ENCODE measurements at regions not wholly inside any gene's neighbourhood (a gene's known extent, or its start where the extent isn't known, plus 50 kb on each side); places are given as distances from the start of the nearest gene placed in this dataset.
"Not testable (repeated sequence)": the region's sequence is repeated elsewhere in the genome, so short reads cannot be mapped to it uniquely, and the experiment has no call there.

- peak; percentile 78 for DNase-seq (ENCODE audit: low spot score)
Measured at GRCh38 chr3:182508919-182509711, 284.2 kb upstream of the ATP11B start.

DNA sequence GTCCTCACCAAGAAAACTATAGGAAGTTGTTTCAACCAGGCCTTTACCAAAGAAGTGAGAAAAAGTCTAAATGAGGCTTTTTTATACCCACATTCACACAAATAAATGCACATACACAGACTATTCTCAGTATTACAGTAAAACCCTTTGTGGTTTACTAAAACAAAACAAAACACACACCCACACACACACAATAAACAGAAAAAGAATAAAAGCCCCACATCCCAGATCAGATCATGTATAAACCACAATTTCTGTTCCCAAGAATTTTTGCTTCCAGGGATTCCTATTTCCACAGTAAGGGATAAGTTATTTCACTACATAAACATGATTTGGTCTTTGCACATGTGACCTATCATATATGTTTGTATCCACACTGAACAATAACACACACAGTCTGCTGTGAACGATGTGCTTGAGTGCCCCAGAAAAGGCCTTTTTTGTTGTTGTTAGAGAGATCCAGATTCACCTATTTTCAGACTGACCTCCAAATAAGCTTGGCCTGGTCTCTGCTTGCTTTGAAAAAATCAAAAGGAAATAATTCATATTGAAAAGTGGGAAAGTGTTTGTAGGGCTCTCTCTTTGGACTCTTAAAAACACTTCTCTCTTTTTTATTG is 283.4 kb upstream of the ATP11B start:
- no peak for DNase-seq (ENCODE audit: low spot score)

DNA sequence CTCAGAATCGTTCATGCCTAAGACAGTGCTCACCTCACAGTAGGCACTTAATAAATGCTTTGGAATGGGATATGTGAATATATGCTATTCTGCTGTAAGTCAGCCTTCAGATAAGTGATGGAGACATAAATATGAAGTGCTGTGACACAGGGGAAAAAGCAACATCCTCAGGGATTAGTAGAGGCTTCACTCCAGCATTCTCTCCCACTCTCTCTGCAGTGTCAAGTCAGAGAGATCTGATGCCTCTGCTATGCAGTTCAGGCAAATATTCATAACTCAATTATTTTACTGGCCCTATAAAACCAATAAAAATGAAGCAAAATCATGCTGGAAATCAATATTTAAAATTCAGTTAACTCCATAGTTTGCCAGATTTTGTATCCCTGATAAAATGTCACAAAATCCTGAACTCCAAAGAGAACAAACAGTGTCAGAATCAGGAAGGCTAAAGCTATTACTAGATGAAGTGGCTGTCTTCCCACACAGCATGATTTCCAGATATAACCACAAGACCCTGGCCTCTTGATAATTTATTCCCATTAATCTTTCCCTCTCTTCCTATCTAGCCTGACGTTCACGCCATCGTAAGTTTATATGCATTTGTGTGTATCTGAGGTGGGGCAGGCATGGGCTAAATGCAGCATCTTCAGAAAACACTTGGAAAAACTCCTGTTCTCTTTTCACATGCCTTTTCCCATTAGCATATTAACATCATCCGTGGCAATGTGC is 278.9 kb upstream of the ATP11B start:
- DNase-seq (ENCODE audit: low spot score), result no peak

GRCh38 chr3:182516597-182517336 is 276.5 kb upstream of the ATP11B start:
- DNase-seq (ENCODE audit: low spot score), result no peak

DNA sequence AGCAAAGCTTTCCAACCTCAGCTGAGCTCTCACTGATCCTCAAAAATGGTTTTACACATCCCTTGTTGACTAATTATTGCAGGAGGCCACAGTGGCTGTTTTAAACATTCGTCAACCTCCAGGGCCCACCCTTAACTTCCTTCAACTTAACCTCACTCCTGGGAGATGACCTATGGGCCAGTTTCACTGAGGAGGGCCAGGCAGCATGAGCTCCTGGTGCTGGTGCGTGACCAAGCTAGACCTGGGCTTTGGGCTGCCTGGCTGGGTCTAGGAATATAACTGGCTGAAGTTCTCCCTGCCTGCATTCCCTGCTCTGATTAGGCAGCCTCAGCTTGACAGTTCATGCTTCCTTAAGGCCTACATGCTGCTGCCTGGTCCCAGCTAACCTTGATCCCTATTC is 273.7 kb upstream of the ATP11B start:
- no peak for DNase-seq (ENCODE audit: low spot score)

- DNase-seq (ENCODE audit: low spot score), result no peak
Measured at GRCh38 chr3:182521339-182521738, 272.0 kb upstream of the ATP11B start.

DNA sequence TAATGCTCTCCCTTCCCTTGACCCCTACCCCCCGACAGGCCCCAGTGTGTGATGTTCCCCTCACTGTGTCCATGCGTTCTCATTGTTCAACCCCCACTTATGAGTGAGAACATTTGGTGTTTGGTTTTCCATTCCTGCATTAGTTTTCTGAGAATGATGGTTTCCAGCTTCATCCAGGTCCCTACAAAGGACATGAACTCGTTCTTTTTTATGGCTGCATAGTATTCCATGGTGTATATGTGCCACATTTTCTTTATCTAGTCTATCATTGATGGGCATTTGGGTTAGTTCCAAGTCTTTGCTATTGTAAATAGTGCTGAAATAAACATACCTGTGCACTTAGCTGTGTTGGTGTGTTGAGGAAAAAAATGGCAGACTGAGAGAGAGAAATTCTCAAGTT is 269.9 kb upstream of the ATP11B start:
- not testable (repeated sequence) for DNase-seq (ENCODE audit: low spot score)

- DNase-seq (ENCODE audit: low spot score), result no peak
Measured at GRCh38 chr3:182523836-182524235, 269.5 kb upstream of the ATP11B start.

DNA sequence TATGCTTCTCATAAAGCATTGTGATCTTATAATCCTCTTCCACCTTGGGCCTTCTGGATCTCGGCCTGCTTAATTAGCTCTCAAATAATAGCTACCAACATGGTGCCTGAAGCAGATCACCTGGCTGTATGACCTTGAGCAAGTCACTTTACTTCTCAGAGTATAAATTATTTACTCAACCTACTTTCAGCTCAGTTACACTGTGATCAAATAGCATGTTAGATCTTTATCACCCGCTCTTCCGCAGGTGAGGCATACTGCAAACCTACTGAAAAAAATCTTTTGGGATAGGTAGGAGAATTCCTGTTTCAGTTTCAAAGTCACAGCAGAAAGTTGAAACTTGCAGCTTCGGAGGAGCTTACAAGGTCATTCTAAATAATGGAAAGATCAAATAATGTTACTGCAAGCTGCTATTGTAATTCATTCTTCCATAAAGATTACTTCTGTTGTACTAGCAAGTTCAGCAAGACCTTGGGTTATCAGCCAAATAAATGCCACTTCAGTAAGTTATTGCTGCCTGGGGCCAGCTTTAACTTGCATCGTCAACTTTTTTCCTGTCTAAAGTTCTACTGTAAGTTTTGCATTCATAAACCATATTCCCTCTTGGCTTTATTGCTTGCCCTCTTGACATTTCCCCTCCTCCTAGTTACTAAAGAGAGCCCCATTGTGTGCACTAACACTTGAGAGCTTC is 268.4 kb upstream of the ATP11B start:
- no peak for DNase-seq (ENCODE audit: low spot score)

DNA sequence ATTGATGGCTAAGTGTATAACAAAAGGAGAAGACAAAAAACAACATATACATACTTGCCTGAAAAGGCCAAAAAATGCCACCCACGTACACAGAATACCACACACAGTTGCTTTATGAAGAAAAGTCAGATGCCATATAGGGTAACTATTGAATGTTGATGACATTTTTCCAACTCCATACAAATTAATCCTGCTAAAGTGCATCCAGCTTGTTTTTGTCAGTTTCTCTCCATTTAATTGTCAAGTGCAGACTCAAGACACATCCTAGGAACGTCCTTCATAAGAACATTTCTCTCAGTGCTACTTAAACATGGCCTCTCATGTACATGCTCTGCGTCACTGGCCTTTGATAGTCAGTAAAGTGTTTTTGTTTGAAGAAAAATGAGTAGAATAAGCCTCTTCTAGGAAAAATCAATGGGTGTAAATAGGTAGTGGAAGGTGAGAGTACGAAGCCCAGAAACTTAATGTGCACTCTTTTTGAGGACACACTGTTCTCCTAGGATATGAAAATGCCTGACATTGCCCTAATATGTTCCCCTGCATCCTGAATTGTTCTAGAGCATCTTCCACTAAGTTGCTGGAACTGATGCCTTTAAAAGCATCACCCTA is 267.4 kb upstream of the ATP11B start:
- DNase-seq (ENCODE audit: low spot score), result no peak

- DNase-seq (ENCODE audit: low spot score), result no peak
Measured at GRCh38 chr3:182527745-182528144, 265.6 kb upstream of the ATP11B start.

DNA sequence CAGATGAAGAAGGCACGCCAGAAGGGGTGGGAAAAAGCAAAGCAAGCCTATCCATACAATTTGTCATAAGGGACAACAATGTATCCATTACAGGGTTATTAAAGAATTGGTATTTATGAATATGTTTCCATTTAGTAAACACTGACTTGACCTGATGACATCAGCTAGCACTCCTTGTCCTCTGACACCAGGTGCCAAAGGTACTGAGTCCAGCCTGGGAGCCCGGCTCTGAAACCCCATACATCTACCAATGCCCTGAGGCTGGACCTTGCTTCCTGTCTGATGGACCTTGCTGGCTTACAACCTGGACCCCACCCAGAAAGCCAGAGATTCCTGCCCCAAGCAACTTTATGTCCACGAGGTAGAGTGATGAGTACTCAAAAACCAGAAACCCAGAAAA is 263.0 kb upstream of the ATP11B start:
- DNase-seq (ENCODE audit: low spot score), result no peak

DNA sequence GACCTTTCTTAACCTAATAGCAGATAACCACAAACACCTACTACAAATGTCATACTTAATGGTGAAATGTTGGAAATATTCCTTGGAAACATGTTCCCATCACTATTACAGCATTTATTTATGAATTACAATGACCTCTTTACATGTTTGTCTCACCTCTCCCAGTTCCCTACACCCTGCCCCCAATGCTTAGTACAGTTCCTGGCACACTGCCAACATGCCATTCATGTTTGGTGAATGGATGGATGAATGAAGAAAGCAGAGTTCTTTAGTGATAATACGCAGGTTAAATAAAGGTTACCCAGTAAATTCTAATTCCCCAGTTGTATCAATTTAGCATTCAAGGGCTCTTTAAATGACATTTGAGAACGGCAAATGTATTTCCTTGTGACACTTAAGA is 259.9 kb upstream of the ATP11B start:
- DNase-seq (ENCODE audit: low spot score), result no peak

DNA sequence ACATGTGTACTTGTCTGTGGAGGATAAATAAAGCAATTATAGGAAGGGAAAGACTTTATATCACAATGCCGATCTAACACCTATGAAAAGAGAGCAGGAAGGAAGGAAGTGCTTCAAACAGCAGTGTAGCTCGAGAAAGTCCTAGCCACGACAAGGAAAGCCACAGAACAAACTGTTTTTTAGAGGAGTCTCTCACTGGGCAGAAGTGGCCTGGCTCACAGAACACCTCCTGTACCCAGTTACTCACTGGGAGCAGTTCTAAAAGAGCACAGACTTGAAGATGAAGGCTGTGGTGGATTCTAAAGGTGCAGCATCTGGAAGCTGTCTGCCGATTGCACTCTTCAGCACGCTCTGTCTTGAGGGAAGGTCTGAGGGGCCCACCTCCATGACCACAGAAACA is 248.8 kb upstream of the ATP11B start:
- DNase-seq (ENCODE audit: low spot score), result no peak

GRCh38 chr3:182562274-182562673 is 231.0 kb upstream of the ATP11B start:
- DNase-seq (ENCODE audit: low spot score), result no peak

DNA sequence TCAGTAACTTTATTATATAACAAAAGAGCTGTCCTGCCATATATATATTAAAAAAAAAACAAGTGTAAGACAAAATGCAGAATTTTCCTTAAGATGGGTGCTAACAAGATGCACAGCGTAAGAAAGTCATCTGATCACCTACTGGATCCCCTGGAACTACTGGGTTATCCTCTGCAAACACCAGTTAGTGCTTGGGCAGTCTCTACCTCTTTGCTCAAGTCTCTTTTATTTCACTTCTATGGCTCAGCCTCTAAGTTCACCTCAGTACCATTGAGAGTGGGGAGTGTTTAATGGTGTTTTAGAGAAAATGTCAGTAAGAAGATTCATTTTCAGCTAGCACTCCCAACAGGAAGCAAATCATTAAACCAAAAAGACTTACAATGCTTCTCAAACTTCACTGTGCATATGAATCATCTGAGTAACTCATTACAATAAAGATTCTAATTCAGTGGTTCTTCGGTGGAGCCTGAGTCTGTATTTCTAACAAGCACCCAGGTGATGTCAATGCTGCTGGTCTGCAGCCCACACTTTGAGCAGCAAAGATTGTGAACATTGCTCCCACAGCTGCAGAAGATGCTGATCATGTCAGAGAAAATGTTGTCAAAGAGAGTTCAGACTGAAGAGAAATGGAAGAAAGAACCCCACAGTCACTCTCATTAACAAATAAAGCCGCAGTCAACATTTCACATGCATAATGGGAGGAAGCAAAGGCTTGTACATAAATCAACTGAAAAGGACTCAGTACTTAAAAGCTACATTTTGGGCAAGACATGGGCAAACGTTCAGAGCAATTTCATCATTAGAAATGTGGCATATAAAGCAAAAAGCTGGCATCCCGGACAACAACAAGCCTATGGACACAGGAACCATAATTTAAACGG is 227.1 kb upstream of the ATP11B start:
- DNase-seq (ENCODE audit: low spot score), result no peak

- DNase-seq (ENCODE audit: low spot score), result peak; percentile 57
Measured at GRCh38 chr3:182567700-182568099, 225.6 kb upstream of the ATP11B start.

DNA sequence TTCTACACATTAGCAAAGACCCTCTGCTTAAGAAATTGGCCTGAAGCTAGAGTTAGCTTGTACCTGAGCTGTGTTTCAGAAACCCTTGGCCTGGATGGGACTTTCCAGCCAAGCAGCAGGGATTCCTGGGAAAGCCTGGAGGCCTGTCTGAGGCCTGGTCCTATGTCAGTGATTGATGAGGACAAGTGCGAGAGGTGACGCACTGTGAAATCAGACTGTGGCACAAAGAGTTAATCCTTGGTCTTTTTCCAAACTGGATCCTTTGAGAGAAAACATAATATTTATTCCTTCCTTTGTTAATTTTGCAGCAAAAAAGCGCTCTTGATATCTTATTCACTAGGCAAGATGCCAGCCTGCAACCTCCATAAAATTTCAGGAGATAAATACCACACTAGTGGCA is 225.0 kb upstream of the ATP11B start:
- DNase-seq (ENCODE audit: low spot score), result no peak

DNA sequence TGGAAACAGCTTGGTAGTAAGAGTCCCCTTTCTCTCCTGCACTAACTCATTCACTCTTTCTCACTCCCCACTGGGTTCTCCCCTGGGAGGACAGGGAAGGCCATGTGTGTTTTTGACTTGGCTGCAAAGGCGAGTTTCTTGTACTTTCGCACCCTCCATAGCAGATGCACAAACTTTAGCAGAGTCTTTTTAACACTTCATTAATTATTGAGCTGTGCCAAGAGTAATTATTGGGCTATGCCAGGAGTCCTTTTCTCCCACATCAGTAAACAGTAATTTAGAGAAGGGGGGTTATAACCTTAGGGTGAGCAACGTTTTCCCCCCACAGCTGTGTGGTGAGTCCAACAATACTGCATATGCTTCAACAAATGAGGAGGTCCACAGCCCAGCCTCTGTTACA is 224.4 kb upstream of the ATP11B start:
- no peak for DNase-seq (ENCODE audit: low spot score)

DNA sequence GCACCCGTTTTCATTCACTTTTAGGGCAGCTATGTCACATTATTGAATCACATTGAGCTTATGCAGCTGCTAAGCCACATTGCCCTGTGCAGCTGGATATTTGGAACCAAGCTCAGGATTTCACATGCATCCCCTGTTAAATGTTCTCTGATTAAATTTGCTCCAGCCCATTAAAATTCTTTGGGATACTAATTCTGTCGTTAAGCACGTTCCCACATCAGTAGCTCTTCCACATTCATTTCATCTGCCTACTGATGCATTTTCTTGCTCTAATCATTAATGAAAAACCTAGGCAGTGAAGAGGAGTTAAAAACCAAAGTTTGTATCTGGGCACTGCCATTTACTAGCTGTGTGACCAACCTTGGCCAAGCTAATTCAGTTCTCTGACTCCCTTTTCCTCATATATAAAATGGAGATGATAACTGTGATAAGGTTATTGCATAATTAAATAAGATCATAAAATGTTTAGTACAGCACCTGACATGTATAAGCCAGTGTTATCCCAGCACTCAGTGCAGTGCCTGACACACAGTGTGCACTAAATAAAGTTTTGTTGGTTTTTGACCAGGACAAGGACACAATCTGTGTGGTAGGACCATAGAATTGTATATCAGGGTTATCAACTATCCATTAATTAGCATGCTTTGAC is 222.2 kb upstream of the ATP11B start:
- DNase-seq (ENCODE audit: low spot score), result no peak

Data from globus pallidus (tissue), 1 donor.